Loucy (cell line): ENCODE measurements at regions not wholly inside any gene's neighbourhood (a gene's known extent, or its start where the extent isn't known, plus 50 kb on each side); places are given as distances from the start of the nearest gene placed in this dataset.

Experiments used
- H2AFZ ChIP-seq: fragments of 200-600 bp; sonication (generic); 2 replicates; pipeline ENCODE4 v1.6.0; 2016; ENCODE audit warnings: antibody characterized with exemption, mild to moderate bottlenecking, low read length, moderate library complexity
- H3F3A ChIP-seq: fragments of 200-600 bp; 2 replicates; pipeline ENCODE4 v1.6.0; 2016; ENCODE audit warnings: antibody characterized with exemption, low read depth, mild to moderate bottlenecking
- H3K27me3 ChIP-seq: fragments of 200-600 bp; sonication (generic); 2 replicates; pipeline ENCODE4 v1.6.1; 2014; ENCODE audit warnings: low read length, mild to moderate bottlenecking; ENCODE audit not compliant: insufficient read depth, poor library complexity, severe bottlenecking
- H3K36me3 ChIP-seq: fragments of 200-600 bp; sonication (generic); 2 replicates; pipeline ENCODE4 v1.6.1; 2016; ENCODE audit warnings: low read length; ENCODE audit not compliant: insufficient read depth
- H3K4me1 ChIP-seq: fragments of 200-600 bp; sonication (generic); 2 replicates; pipeline ENCODE4 v1.5.1; 2014; ENCODE audit warnings: low read length, mild to moderate bottlenecking; ENCODE audit not compliant: insufficient read depth, poor library complexity, severe bottlenecking
- H3K4me2 ChIP-seq: fragments of 200-600 bp; sonication (generic); 2 replicates; pipeline ENCODE4 v1.6.0; 2014; ENCODE audit warnings: antibody characterized with exemption, low read length, low read depth, mild to moderate bottlenecking; ENCODE audit not compliant: poor library complexity, severe bottlenecking
- H3K4me3 ChIP-seq: fragments of 200-600 bp; sonication (generic); 2 replicates; pipeline ENCODE4 v1.5.1; 2014; ENCODE audit warnings: low read length, mild to moderate bottlenecking, mixed read lengths; ENCODE audit not compliant: poor library complexity, severe bottlenecking
- H3K79me2 ChIP-seq: fragments of 200-600 bp; sonication (generic); 2 replicates; pipeline ENCODE4 v1.6.1; 2014; ENCODE audit warnings: low read length; ENCODE audit not compliant: insufficient read depth
- H3K9ac ChIP-seq: fragments of 200-600 bp; sonication (generic); 2 replicates; pipeline ENCODE4 v1.6.0; 2014; ENCODE audit warnings: mild to moderate bottlenecking, low read depth, low read length, moderate library complexity; ENCODE audit not compliant: poor library complexity, severe bottlenecking
- H3K9me2 ChIP-seq: fragments of 200-600 bp; sonication (generic); replicated peaks from 2 replicates; pipeline ENCODE4 v1.6.1; 2016; ENCODE audit warnings: low read depth, low read length, mixed read lengths
- H3K9me3 ChIP-seq: fragments of 200-600 bp; sonication (generic); 2 replicates; pipeline ENCODE4 v1.6.1; 2014; ENCODE audit warnings: mild to moderate bottlenecking, antibody characterized with exemption, low read length, low read depth; ENCODE audit not compliant: insufficient read depth
- H4K20me1 ChIP-seq: fragments of 200-600 bp; sonication (generic); 2 replicates; pipeline ENCODE4 v1.6.0; 2014; ENCODE audit warnings: antibody characterized with exemption, low read length, mild to moderate bottlenecking; ENCODE audit not compliant: insufficient read depth, poor library complexity, severe bottlenecking
- EZH2phosphoT487 ChIP-seq: fragments of 200-600 bp; IDR thresholded peaks from 2 replicates; pipeline ENCODE4 v1.6.1; 2018; ENCODE audit warnings: antibody characterized with exemption, mild to moderate bottlenecking, moderate library complexity, borderline replicate concordance
- TF ChIP-seq, protein P1 (sequence below): fragments of 200-600 bp; sonication (generic); conservative IDR thresholded peaks from 2 replicates; pipeline ENCODE4 v1.5.1; 2014; ENCODE audit warnings: mild to moderate bottlenecking, antibody characterized with exemption, low read length

- Histone ChIP-seq H3K9ac (no peak overlapping the region), H3K9me3 (no peaks in the 10 kb centered on the region), H3K4me3 (no peak overlapping the region), H3K27me3 (no peaks in the 10 kb centered on the region), H3K79me2 (no peaks in the 10 kb centered on the region), H2AFZ (no peak overlapping the region), H4K20me1 (no peaks in the 10 kb centered on the region), H3K4me1 (no peaks in the 10 kb centered on the region), H3F3A (no peaks in the 10 kb centered on the region), H3K4me2 (no peak overlapping the region), H3K36me3 (no peaks in the 10 kb centered on the region), H3K9me2 (no peaks in the 10 kb centered on the region)
- TF ChIP-seq, protein P1, sequence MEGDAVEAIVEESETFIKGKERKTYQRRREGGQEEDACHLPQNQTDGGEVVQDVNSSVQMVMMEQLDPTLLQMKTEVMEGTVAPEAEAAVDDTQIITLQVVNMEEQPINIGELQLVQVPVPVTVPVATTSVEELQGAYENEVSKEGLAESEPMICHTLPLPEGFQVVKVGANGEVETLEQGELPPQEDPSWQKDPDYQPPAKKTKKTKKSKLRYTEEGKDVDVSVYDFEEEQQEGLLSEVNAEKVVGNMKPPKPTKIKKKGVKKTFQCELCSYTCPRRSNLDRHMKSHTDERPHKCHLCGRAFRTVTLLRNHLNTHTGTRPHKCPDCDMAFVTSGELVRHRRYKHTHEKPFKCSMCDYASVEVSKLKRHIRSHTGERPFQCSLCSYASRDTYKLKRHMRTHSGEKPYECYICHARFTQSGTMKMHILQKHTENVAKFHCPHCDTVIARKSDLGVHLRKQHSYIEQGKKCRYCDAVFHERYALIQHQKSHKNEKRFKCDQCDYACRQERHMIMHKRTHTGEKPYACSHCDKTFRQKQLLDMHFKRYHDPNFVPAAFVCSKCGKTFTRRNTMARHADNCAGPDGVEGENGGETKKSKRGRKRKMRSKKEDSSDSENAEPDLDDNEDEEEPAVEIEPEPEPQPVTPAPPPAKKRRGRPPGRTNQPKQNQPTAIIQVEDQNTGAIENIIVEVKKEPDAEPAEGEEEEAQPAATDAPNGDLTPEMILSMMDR: no peak
- TF ChIP-seq EZH2phosphoT487: no peak
These were observed 290.9 kb downstream of the C3orf38 start for GRCh38 chr3:88440701-88441100.

DNA sequence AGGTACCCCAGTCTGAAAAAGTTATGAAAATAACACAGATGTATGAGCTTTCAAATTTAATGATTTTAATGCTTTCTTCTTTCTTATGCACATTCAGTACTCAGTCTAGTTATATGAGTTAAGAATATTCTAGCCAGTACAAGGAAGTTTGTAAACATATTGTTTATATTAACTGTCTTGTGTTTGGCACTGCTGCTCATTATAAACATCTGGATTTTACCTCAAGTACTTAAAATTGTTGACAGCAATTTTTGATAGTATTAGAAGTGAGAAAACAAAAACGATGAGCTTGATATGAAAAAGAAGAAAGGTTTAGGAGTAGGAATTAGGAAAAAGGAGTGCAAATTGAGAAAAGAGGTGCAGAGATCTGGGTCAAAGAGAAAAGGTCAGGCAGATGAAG, 293.3 kb downstream of the C3orf38 start:
- Histone ChIP-seq H3K9me3 (no peaks in the 10 kb centered on the region), H3K9me2 (no peaks in the 10 kb centered on the region), H3K36me3 (no peaks in the 10 kb centered on the region), H3K9ac (no peak overlapping the region), H2AFZ (no peak overlapping the region), H3K4me2 (no peak overlapping the region), H3K4me1 (no peaks in the 10 kb centered on the region), H3K4me3 (no peak overlapping the region), H3F3A (no peaks in the 10 kb centered on the region), H3K27me3 (no peaks in the 10 kb centered on the region), H3K79me2 (no peaks in the 10 kb centered on the region), H4K20me1 (no peaks in the 10 kb centered on the region)
- no peak for TF ChIP-seq EZH2phosphoT487
- TF ChIP-seq, protein P1: no peak

DNA sequence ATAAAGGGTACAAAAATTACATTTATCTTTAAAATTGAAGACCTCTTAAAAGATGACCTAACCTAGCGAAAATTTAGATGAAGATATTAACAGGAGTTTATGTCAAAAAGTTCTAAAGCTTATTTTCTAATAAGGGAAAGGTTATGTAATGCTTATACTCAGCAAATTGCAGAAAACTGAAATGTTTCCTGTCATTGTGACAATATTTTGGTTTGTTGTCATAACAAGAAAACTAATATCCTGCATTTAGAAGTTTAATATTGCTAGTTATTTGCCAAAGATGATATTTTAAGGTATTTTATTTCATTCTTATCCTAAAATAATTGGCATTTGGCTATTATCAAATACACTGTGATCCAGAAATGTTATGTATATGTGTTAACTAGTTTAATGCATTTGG, 294.5 kb downstream of the C3orf38 start:
- Histone ChIP-seq H3K9me2 (no peaks in the 10 kb centered on the region), H3K27me3 (no peaks in the 10 kb centered on the region), H3F3A (no peaks in the 10 kb centered on the region), H3K4me3 (no peak overlapping the region), H3K4me2 (no peak overlapping the region), H3K9me3 (no peaks in the 10 kb centered on the region), H2AFZ (no peak overlapping the region), H3K79me2 (no peaks in the 10 kb centered on the region), H3K4me1 (no peaks in the 10 kb centered on the region), H3K9ac (no peak overlapping the region), H4K20me1 (no peaks in the 10 kb centered on the region), H3K36me3 (no peaks in the 10 kb centered on the region)
- TF ChIP-seq, protein P1: no peak
- TF ChIP-seq EZH2phosphoT487: no peak
